HepG2 (cell line): ENCODE measurements at regions not wholly inside any gene's neighbourhood (a gene's known extent, or its start where the extent isn't known, plus 50 kb on each side); places are given as distances from the start of the nearest gene placed in this dataset.

ENCODE experiments used
- CCAR2 ChIP-seq: fragments of 200-400 bp; formaldehyde crosslinking; optimal IDR thresholded peaks from 2 replicates; pipeline ENCODE3; 2018; ENCODE audit warnings: low read depth, mild to moderate bottlenecking, low read length, moderate library complexity
- EHMT2 ChIP-seq: fragments of 200-600 bp; sonication (generic); IDR thresholded peaks from 2 replicates; pipeline ENCODE4 v1.7.0; 2017; ENCODE audit warnings: antibody characterized with exemption, low read depth, low read length, borderline replicate concordance
- FOSL1 ChIP-seq: sonication (generic); formaldehyde crosslinking; IDR thresholded peaks from 2 replicates; pipeline ENCODE4 v1.9.0; 2021; ENCODE audit warnings: missing genetic modification reagents, borderline replicate concordance
- GPN1 ChIP-seq: sonication (generic); formaldehyde crosslinking; IDR thresholded peaks from 2 replicates; pipeline ENCODE4 v1.5.1; 2020; ENCODE audit warnings: missing genetic modification reagents, borderline replicate concordance
- HNRNPK ChIP-seq: fragments of 200-400 bp; formaldehyde crosslinking; IDR thresholded peaks from 2 replicates; pipeline ENCODE4 v1.6.1; 2018; ENCODE audit warnings: low read length, low read depth, moderate library complexity, mild to moderate bottlenecking; ENCODE audit not compliant: poor library complexity, severe bottlenecking
- MXD4 ChIP-seq: IDR thresholded peaks from 2 replicates; pipeline ENCODE4 v1.6.1; 2016; ENCODE audit warnings: mild to moderate bottlenecking, missing biosample characterization, missing genetic modification reagents
- MYNN ChIP-seq: sonication (generic); formaldehyde crosslinking; IDR thresholded peaks from 2 replicates; pipeline ENCODE4 v1.4.0; 2020; ENCODE audit warnings: mild to moderate bottlenecking, low read depth, missing genetic modification reagents
- NCOA2 ChIP-seq: sonication (generic); formaldehyde crosslinking; IDR thresholded peaks from 2 replicates; pipeline ENCODE4 v1.8.0; 2022; ENCODE audit warnings: inconsistent platforms
- PHF8 ChIP-seq: sonication (generic); formaldehyde crosslinking; IDR thresholded peaks from 2 replicates; pipeline ENCODE4 v1.5.0; 2020; ENCODE audit warnings: missing genetic modification reagents
- RXRB ChIP-seq: IDR thresholded peaks from 2 replicates; pipeline ENCODE4 v1.6.1; 2016; ENCODE audit warnings: borderline replicate concordance, missing genetic modification reagents, missing compliant biosample characterization
- SNAPC4 ChIP-seq: sonication (generic); formaldehyde crosslinking; IDR thresholded peaks from 2 replicates; pipeline ENCODE4 v1.4.0; 2020; ENCODE audit warnings: mild to moderate bottlenecking, missing genetic modification reagents
- SP4 ChIP-seq: sonication (generic); formaldehyde crosslinking; IDR thresholded peaks from 2 replicates; pipeline ENCODE4 v1.8.1; 2023; ENCODE audit warnings: mild to moderate bottlenecking, missing genetic modification reagents
- TSC22D2 ChIP-seq: sonication (generic); formaldehyde crosslinking; IDR thresholded peaks from 2 replicates; pipeline ENCODE4 v1.5.1; 2020; ENCODE audit warnings: missing genetic modification reagents, mild to moderate bottlenecking, borderline replicate concordance
- ZNF138 ChIP-seq: sonication (generic); formaldehyde crosslinking; IDR thresholded peaks from 2 replicates; pipeline ENCODE4 v1.5.0; 2020; ENCODE audit warnings: mild to moderate bottlenecking, low read depth, missing genetic modification reagents
- ZNF614 ChIP-seq: IDR thresholded peaks from 2 replicates; pipeline ENCODE4 v1.6.1; 2018; ENCODE audit warnings: missing biosample characterization, missing genetic modification reagents, inconsistent platforms, borderline replicate concordance
- ZNF724P ChIP-seq: sonication (generic); formaldehyde crosslinking; IDR thresholded peaks from 2 replicates; pipeline ENCODE4 v1.8.0; 2022; ENCODE audit warnings: missing genetic modification reagents, borderline replicate concordance
- ZNF75D ChIP-seq: sonication (generic); formaldehyde crosslinking; IDR thresholded peaks from 2 replicates; pipeline ENCODE4 v1.8.1; 2023; ENCODE audit warnings: missing genetic modification reagents, mild to moderate bottlenecking, borderline replicate concordance
- TF ChIP-seq, protein P1 (sequence below): sonication (generic); formaldehyde crosslinking; IDR thresholded peaks from 2 replicates; pipeline ENCODE4 v1.4.0; 2020; ENCODE audit warnings: missing genetic modification reagents, borderline replicate concordance

GRCh38 chr20:23232679-23233308 lies 117.8 kb upstream of the NXT1 start (continued):
- TF ChIP-seq, protein P1, sequence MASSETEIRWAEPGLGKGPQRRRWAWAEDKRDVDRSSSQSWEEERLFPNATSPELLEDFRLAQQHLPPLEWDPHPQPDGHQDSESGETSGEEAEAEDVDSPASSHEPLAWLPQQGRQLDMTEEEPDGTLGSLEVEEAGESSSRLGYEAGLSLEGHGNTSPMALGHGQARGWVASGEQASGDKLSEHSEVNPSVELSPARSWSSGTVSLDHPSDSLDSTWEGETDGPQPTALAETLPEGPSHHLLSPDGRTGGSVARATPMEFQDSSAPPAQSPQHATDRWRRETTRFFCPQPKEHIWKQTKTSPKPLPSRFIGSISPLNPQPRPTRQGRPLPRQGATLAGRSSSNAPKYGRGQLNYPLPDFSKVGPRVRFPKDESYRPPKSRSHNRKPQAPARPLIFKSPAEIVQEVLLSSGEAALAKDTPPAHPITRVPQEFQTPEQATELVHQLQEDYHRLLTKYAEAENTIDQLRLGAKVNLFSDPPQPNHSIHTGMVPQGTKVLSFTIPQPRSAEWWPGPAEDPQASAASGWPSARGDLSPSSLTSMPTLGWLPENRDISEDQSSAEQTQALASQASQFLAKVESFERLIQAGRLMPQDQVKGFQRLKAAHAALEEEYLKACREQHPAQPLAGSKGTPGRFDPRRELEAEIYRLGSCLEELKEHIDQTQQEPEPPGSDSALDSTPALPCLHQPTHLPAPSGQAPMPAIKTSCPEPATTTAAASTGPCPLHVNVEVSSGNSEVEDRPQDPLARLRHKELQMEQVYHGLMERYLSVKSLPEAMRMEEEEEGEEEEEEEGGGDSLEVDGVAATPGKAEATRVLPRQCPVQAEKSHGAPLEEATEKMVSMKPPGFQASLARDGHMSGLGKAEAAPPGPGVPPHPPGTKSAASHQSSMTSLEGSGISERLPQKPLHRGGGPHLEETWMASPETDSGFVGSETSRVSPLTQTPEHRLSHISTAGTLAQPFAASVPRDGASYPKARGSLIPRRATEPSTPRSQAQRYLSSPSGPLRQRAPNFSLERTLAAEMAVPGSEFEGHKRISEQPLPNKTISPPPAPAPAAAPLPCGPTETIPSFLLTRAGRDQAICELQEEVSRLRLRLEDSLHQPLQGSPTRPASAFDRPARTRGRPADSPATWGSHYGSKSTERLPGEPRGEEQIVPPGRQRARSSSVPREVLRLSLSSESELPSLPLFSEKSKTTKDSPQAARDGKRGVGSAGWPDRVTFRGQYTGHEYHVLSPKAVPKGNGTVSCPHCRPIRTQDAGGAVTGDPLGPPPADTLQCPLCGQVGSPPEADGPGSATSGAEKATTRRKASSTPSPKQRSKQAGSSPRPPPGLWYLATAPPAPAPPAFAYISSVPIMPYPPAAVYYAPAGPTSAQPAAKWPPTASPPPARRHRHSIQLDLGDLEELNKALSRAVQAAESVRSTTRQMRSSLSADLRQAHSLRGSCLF (CRISPR knock-in tag), result no peak
- TF ChIP-seq MXD4 (CRISPR knock-in tag), result no peak
- TF ChIP-seq SP4 (CRISPR knock-in tag), result no peak
- 0 out of 2 replicates have a peak, but pooled peaks have one; percentile 39 for TF ChIP-seq NCOA2
- no peak for TF ChIP-seq ZNF614 (CRISPR knock-in tag)
- 0 out of 2 replicates have a peak, but pooled peaks have one; percentile 16 for TF ChIP-seq PHF8 (CRISPR knock-in tag)
- no peak for TF ChIP-seq ZNF724P (CRISPR knock-in tag)
- no peak for TF ChIP-seq GPN1 (CRISPR knock-in tag)
- no peak for TF ChIP-seq MYNN
- TF ChIP-seq EHMT2, result peak; percentile 70; the same call in 1 of the 2 replicates
- TF ChIP-seq FOSL1 (CRISPR knock-in tag), result no peak; the same call in 1 of the 2 replicates
- TF ChIP-seq HNRNPK, result no peak
- TF ChIP-seq TSC22D2 (CRISPR knock-in tag), result no peak
- TF ChIP-seq ZNF75D (CRISPR knock-in tag), result no peak
- TF ChIP-seq SNAPC4 (CRISPR knock-in tag), result no peak
- TF ChIP-seq ZNF138 (CRISPR knock-in tag), result no peak
- 0 out of 2 replicates have a peak, but pooled peaks have one; percentile 16 for TF ChIP-seq RXRB
- no peak for TF ChIP-seq CCAR2
